ENCODE measurements at regions not wholly inside any gene's neighbourhood (a gene's known extent, or its start where the extent isn't known, plus 50 kb on each side); places are given as distances from the start of the nearest gene placed in this dataset.

GRCh38 chr12:58323676-58324075 lies 382.3 kb downstream of the ATP23 start:
- TF ChIP-seq CTCF (IDR thresholded peaks at IDR 0.05; ENCODE audit: borderline replicate concordance, extremely low read depth, low read length, poor library complexity, severe bottlenecking) = no peak
- no peak for TF ChIP-seq EZH2 (IDR thresholded peaks at IDR 0.05; ENCODE audit: borderline replicate concordance, low read depth, low read length, severe bottlenecking)
